ENCODE measurements at regions not wholly inside any gene's neighbourhood (a gene's known extent, or its start where the extent isn't known, plus 50 kb on each side); places are given as distances from the start of the nearest gene placed in this dataset.

DNA sequence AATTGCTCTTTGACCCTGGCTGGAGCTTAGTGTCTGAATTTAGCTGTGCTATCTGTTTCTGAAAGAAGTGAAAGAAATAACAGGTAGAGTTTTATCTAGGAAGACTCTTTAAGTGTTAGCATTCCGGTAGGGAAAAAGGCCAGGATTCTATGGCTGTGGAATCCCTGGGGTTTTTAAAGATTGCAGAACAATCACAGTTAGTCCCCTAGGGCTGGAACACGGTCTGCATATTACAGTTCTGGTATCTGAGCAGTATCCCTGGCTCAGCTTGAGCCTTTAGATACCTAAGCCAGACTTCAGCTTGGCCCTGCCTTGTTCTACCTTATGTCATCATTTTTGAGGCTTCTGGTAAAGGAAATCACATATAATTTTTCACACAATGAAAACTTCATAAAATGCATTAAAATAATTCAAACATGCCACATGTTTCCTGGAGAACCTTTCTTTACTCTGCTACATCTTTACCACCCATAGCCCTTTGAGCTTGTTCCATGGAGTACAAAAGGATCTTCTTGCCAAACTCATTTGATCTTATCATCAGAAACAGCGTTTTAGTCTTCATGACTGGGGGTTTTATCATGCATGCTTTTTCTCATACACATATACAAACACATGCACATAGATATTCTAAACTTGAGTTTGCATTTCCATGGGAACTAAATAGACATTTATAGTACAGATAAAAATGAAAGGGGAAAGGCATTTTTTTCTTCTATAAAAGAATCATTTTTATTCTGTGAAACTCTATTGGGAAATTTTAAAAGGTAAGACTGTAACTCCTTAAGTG, 410.8 kb downstream of the CETN3 start:
- no peak for DNase-seq (ENCODE audit: extremely low spot score, unreplicated experiment)
- H3K9me3 Mint-ChIP-seq (ENCODE audit: unreplicated experiment): peaks cover 13% of the 10 kb centered on the region
- TF ChIP-seq, protein P1, sequence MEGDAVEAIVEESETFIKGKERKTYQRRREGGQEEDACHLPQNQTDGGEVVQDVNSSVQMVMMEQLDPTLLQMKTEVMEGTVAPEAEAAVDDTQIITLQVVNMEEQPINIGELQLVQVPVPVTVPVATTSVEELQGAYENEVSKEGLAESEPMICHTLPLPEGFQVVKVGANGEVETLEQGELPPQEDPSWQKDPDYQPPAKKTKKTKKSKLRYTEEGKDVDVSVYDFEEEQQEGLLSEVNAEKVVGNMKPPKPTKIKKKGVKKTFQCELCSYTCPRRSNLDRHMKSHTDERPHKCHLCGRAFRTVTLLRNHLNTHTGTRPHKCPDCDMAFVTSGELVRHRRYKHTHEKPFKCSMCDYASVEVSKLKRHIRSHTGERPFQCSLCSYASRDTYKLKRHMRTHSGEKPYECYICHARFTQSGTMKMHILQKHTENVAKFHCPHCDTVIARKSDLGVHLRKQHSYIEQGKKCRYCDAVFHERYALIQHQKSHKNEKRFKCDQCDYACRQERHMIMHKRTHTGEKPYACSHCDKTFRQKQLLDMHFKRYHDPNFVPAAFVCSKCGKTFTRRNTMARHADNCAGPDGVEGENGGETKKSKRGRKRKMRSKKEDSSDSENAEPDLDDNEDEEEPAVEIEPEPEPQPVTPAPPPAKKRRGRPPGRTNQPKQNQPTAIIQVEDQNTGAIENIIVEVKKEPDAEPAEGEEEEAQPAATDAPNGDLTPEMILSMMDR (IDR thresholded peaks at IDR 0.05): no peak
- H3K4me3 Mint-ChIP-seq (ENCODE audit: unreplicated experiment): no peak overlapping the region
- peaks cover 4% of the 10 kb centered on the region for H3K36me3 Mint-ChIP-seq (ENCODE audit: unreplicated experiment)
- H3K27me3 Mint-ChIP-seq (ENCODE audit: unreplicated experiment): no peaks in the 10 kb centered on the region
- H3K27ac Mint-ChIP-seq (ENCODE audit: unreplicated experiment): no peak overlapping the region
- H3K4me1 Mint-ChIP-seq (ENCODE audit: unreplicated experiment): no peaks in the 10 kb centered on the region

DNA sequence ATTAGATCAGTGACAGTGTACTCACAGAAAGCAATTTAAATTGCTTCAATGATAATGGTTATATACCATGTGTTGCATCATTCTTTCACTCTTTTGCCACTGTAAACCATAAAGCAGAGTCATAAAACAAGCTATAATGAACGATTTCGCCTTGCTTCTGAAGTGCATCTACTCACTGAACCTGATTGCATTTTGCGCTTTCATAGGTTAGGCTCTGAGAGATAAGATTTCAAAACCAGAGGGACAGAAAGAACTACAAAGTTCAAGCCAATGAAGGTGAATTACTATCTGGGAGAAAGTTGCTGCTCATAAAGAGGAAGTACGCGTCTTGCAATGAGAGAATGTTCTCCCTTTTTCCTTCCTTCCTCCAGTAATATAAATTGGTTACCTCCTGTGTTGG, 412.7 kb downstream of the CETN3 start:
- H3K4me1 Mint-ChIP-seq (ENCODE audit: unreplicated experiment): no peaks in the 10 kb centered on the region
- H3K27me3 Mint-ChIP-seq (ENCODE audit: unreplicated experiment): no peaks in the 10 kb centered on the region
- TF ChIP-seq, protein P1 (IDR thresholded peaks at IDR 0.05): no peak
- peaks cover 4% of the 10 kb centered on the region for H3K36me3 Mint-ChIP-seq (ENCODE audit: unreplicated experiment)
- H3K9me3 Mint-ChIP-seq (ENCODE audit: unreplicated experiment): peaks cover 9% of the 10 kb centered on the region
- no peak overlapping the region for H3K27ac Mint-ChIP-seq (ENCODE audit: unreplicated experiment)
- DNase-seq (ENCODE audit: extremely low spot score, unreplicated experiment): no peak
- no peak overlapping the region for H3K4me3 Mint-ChIP-seq (ENCODE audit: unreplicated experiment)

GRCh38 chr5:89996335-89996734, 413.2 kb downstream of the CETN3 start:
- H3K9me3 Mint-ChIP-seq (ENCODE audit: unreplicated experiment): peaks cover 4% of the 10 kb centered on the region
- no peaks in the 10 kb centered on the region for H3K36me3 Mint-ChIP-seq (ENCODE audit: unreplicated experiment)
- H3K4me3 Mint-ChIP-seq (ENCODE audit: unreplicated experiment): no peak overlapping the region
- H3K4me1 Mint-ChIP-seq (ENCODE audit: unreplicated experiment): no peaks in the 10 kb centered on the region
- TF ChIP-seq, protein P1 (IDR thresholded peaks at IDR 0.05): no peak
- no peak overlapping the region for H3K27ac Mint-ChIP-seq (ENCODE audit: unreplicated experiment)
- no peaks in the 10 kb centered on the region for H3K27me3 Mint-ChIP-seq (ENCODE audit: unreplicated experiment)
- no peak for DNase-seq (ENCODE audit: extremely low spot score, unreplicated experiment)

- Mint-ChIP-seq H3K27me3 (ENCODE audit: unreplicated experiment) (no peaks in the 10 kb centered on the region), H3K4me1 (ENCODE audit: unreplicated experiment) (peaks cover 16% of the 10 kb centered on the region), H3K27ac (ENCODE audit: unreplicated experiment) (no peak overlapping the region), H3K4me3 (ENCODE audit: unreplicated experiment) (no peak overlapping the region), H3K9me3 (ENCODE audit: unreplicated experiment) (peaks cover 4% of the 10 kb centered on the region), H3K36me3 (ENCODE audit: unreplicated experiment) (no peaks in the 10 kb centered on the region)
- TF ChIP-seq, protein P1 (IDR thresholded peaks at IDR 0.05): no peak
- DNase-seq (ENCODE audit: extremely low spot score, unreplicated experiment): no peak
Observed at GRCh38 chr5:89994266-89994665, 415.3 kb downstream of the CETN3 start.

- Mint-ChIP-seq H3K4me1 (ENCODE audit: unreplicated experiment) (peaks cover 30% of the 10 kb centered on the region), H3K4me3 (ENCODE audit: unreplicated experiment) (no peak overlapping the region), H3K27ac (ENCODE audit: unreplicated experiment) (no peak overlapping the region), H3K9me3 (ENCODE audit: unreplicated experiment) (peaks cover 4% of the 10 kb centered on the region), H3K27me3 (ENCODE audit: unreplicated experiment) (no peaks in the 10 kb centered on the region), H3K36me3 (ENCODE audit: unreplicated experiment) (no peaks in the 10 kb centered on the region)
- TF ChIP-seq, protein P1 (IDR thresholded peaks at IDR 0.05): no peak
- DNase-seq (ENCODE audit: extremely low spot score, unreplicated experiment): no peak
Observed at GRCh38 chr5:89992201-89992600, 417.4 kb downstream of the CETN3 start.
